GM19328 (cell line): ENCODE measurements at regions not wholly inside any gene's neighbourhood (a gene's known extent, or its start where the extent isn't known, plus 50 kb on each side); places are given as distances from the start of the nearest gene placed in this dataset.
"Not testable (repeated sequence)": the region's sequence is repeated elsewhere in the genome, so short reads cannot be mapped to it uniquely, and the experiment has no call there.

Experiments
- ATAC-seq: cut with Tn5 transposase; IDR thresholded peaks from one replicate; pipeline ENCODE4 v1.9.1; 2021; ENCODE audit warnings: mild to moderate bottlenecking, moderate library complexity; ENCODE audit not compliant: unreplicated experiment

GRCh38 chr4:102397056-102397455, 51.8 kb upstream of the SLC39A8 start:
- ATAC-seq = not testable (repeated sequence)

- ATAC-seq = no peak
Observed at GRCh38 chr4:102399021-102399420, 53.7 kb upstream of the SLC39A8 start.

- ATAC-seq = no peak
Observed at GRCh38 chr4:102400898-102401297, 55.6 kb upstream of the SLC39A8 start.

DNA sequence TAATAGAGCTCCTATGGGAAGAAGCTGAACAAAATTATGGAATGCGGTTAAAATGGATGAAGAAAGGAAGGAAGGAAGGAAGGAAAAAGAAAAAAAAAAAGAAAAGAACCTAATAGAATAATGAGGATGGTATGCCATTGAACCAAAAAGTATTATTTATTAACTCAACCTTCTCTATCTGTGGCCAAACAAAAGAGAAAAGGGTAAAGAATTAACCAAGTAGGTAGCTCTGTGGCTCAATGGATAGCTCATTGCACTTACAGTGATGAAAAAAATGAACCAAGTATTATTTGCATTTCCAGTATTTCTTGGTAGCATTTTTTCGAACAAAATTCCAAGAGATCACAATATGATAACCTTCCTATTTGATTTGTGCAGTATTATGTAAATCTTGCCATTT, 56.9 kb upstream of the SLC39A8 start:
- no peak for ATAC-seq

- ATAC-seq = no peak
Observed at GRCh38 chr4:102403116-102403515, 57.8 kb upstream of the SLC39A8 start.

DNA sequence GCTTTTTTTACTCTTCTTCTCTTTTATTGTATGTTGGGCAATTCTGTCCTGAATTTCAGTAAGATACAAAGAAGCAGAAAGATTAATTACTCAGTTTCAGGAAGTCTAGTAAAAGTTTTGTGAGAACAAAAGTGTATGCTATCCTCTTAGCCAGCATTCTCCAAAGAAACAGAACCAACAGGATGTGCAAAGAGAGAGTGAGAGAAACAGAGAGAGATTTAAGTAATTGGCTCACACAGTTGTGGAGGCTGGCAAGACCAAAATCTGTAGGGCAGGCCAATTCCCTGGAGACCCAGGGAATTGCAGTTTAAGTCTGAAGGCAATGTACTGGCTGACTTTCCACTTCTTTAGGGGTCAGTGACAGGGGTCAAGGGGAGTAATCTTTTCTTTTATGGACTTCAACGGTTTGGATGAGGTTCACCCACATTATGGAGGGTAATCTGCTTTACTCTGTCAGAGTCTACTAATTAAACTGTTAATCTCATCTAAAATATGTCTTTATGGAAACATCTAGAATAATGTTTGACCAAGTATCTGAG, 59.2 kb upstream of the SLC39A8 start:
- no peak for ATAC-seq

GRCh38 chr4:102405821-102406401, 60.6 kb upstream of the SLC39A8 start:
- ATAC-seq = no peak

DNA sequence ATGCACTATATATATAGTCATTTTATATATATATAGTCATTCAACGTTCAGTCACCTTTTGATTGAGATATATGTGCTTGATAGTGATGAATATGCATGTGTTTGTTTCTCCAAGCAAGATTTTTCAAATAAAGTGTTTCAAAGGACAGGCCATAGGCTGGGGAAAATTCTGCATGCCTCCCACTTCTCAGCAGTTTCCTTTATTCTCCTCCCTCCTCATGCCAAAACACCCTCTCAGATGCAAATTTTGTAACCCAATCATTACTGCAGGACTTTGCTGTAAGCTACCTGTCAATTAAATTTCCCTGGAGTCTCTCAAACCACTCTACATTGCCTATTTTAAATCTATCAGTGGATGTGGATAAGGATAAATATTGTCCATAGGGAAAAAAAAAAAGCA, 65.6 kb upstream of the SLC39A8 start:
- not testable (repeated sequence) for ATAC-seq

- no peak for ATAC-seq
Observed at GRCh38 chr4:102411408-102411807, 66.1 kb upstream of the SLC39A8 start.

DNA sequence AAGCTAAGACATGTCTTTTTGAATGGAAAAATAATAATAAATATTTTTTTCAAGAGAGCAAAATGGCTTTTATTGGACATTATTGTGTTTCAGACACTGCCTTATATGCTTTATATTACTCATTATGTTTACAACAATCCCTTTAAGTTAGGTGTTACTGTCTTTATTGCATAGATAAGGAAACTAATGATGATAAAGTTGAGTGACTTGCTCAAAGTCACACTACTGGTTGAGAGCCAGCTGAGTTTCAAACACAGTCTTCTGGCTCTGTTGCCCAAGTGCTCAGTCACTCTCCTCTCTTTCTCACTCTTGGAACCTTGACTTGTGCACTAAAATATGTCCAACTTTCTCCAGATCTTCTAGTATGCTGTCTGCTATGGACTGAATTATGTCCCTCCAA, 71.5 kb upstream of the SLC39A8 start:
- no peak for ATAC-seq

DNA sequence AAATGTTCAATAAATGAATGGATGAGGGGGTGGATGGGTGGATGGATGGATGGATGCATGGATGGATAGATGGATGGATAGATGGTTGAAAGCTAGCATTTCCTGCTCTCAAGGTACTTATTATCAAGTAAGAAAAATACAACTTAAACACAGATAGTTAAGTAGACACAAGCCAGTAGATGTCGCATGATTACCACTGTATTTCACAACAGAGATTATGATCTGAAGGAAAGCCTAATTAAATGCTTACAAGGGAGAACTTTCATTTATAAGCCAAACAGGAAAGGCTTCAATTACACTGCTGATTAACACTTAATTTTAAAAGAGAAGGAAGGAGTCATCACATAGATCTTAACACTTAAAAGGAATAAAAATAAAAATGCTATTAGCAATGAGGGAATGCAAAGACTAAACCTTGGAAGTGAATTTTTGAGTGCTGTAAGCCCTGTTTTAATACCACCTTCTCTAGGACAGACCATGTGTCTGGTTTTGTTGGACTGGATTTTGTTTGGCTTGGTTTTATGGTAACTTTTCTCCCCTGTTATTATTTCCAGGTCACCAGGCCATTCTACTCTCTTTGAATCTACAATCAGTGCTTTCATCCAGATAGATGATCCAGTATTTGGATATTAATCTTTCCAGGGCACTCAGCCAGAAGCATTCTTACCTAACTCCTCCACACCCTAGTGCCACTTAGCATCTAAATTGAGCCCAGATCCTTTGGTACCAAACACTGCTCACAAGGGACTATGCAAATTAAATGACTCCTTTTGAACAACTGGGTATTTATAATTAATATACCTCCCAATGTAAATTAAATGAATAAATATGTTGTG, 75.5 kb upstream of the SLC39A8 start:
- no peak for ATAC-seq

- ATAC-seq = no peak
Observed at GRCh38 chr4:102422843-102423242, 77.6 kb upstream of the SLC39A8 start.

DNA sequence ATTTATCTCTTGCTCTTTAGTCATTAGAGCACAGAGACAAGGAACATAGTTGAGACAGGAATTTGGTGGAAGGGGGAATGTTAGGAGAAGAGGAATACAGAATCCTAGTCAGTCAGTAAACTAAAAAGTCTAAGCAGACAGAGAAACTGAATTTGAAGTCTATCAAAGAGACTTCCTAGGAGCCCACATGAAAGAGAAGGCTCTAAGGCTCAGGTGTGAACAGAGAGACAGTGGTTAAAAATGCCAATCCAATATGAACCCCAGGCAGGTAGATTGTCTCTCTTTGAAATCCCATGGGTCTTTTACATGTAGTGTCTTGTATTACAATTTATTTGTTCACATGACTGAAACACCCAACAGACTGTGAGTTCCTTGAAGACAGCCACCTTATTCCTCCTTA, 77.8 kb upstream of the NFKB1 start:
- no peak for ATAC-seq

DNA sequence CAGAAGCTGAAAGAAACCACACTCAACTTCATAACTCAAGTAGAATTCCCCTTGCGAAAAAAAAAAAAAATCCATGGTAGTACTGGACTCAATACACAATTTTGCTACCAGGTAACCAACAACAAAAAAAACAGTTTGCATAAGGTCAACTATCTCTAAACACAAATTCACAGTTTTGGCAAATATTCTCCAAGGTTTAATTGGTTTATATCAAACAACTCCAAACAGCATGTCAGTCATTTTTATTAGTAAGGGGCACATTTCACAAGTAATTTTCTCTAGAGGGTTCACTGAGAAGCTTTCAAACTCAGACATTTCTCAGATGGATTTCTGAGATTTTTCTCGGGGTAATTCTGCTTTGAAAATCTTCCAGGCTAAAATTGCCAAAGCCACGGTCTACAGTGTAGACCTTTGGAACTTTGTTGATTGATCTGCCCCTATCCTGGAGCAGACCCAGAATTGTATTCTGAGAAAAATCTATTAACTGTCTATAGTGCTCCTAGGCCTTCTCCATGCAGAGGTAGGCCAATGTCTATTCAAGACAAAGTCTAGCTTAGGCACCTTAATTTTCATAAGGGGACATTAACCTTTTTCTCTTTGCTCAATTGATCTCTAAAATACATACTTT, 73.7 kb upstream of the NFKB1 start:
- no peak for ATAC-seq

DNA sequence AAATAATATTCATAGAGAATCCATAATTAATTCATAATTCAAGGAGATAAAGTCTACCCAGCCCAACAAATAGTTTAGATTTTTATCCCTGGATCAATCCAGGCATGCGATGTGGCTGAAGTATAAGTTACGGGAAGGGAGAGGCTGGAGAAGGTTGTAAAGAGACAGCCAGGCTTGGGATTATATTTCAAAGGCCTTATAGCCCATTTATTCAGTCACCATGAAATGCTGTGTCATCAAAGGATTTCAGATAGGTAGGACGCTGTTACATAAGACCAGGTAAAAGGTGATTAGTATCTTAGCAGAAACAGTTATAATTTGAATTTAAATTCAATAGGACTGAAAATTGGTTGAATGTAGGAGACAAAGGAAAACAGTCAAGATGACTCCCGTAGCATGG, 73.0 kb upstream of the NFKB1 start:
- no peak for ATAC-seq

- no peak for ATAC-seq
Observed at GRCh38 chr4:102429553-102429952, 71.6 kb upstream of the NFKB1 start.

DNA sequence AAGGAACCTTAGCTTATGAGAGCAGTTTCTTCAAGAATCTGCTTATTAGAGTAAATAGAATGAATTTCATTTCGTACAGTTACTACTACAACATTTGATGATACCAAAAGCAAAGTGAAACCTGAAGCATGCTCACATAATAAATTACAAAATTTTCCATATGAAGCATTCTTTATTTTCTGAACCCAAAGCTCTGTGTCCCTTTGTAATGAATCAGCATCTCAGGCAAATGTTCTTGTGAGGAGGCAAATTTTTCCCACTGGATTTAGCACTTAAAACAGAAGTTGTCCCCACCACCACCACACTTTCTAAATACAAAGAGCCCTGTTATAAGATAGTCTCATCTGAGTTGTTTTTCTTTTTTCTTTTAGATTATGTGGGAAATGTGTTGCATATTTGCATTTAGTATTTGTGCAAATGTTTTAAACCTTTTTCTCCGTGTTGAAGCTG, 70.7 kb upstream of the NFKB1 start:
- no peak for ATAC-seq

- no peak for ATAC-seq
Observed at GRCh38 chr4:102431608-102431961, 69.6 kb upstream of the NFKB1 start.

DNA sequence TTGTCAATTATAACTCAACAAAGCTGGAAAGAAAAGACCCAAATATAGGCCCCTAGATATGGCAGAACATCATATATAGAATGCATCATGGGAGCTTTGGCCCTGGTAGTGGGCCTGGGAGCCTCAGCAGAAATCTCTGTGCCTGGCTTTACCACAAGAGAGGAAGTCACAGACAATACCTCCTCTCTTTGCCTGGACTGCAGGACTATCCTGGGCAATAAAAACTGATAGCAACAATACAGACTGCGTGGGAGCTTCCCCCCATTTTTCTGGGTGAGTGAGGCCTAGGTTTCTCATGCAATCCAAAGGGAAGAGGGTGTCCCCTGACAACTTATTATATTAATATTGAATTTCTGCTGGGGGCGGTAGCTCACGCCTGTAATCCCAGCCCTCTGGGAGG, 64.0 kb upstream of the NFKB1 start:
- no peak for ATAC-seq

- ATAC-seq = no peak
Observed at GRCh38 chr4:102438396-102439235, 62.5 kb upstream of the NFKB1 start.

- no peak for ATAC-seq
Observed at GRCh38 chr4:102439236-102439614, 61.9 kb upstream of the NFKB1 start.
